ENCODE measurements at regions not wholly inside any gene's neighbourhood (a gene's known extent, or its start where the extent isn't known, plus 50 kb on each side); places are given as distances from the start of the nearest gene placed in this dataset.

- TF ChIP-seq REST (IDR thresholded peaks at IDR 0.05; ENCODE audit: insufficient read depth in 1 of 2, low read depth in 2 of 2, low read length in 1 of 2): no peak
- no peak for TF ChIP-seq CTCF (IDR thresholded peaks at IDR 0.05)
- TF ChIP-seq POLR2AphosphoS5 (IDR thresholded peaks at IDR 0.05; ENCODE audit: low read depth, low read length): no peak
These were observed 195.4 kb upstream of the C1orf174 start for GRCh38 chr1:4095433-4095971.

All from Panc1 (cell line).